Transverse colon (tissue), 4 donors: ENCODE measurements at regions not wholly inside any gene's neighbourhood (a gene's known extent, or its start where the extent isn't known, plus 50 kb on each side); places are given as distances from the start of the nearest gene placed in this dataset.
A peak's percentile ranks its signal among the peaks of the same experiment; 100 is the strongest.

Experiments
- DNase-seq: peaks from one replicate; pipeline ENCODE4 v3.0.0-alpha.2; 2019
- H3K27ac ChIP-seq, 4 donors: fragments of 200-600 bp; sonication (generic); 2 replicates each; pipeline ENCODE4 v1.5.1; 2016 to 2018; ENCODE audit warnings: inconsistent platforms in 4 of 4
- H3K27me3 ChIP-seq: fragments of 200-600 bp; sonication (generic); 2 replicates; pipeline ENCODE4 v1.5.1; 2017; ENCODE audit warnings: inconsistent platforms
- H3K36me3 ChIP-seq, 4 donors: fragments of 200-600 bp; sonication (generic); 2 replicates each; pipeline ENCODE4 v1.5.1; 2017 to 2019; ENCODE audit warnings: inconsistent platforms in 4 of 4
- H3K4me1 ChIP-seq, 4 donors: fragments of 200-600 bp; sonication (generic); 2 replicates each; pipeline ENCODE4 v1.5.1; 2017 to 2020; ENCODE audit warnings: inconsistent platforms in 4 of 4
- H3K4me3 ChIP-seq, 4 donors: fragments of 200-600 bp; sonication (generic); 1 replicate in 1 of 4; 2 replicates in 3 of 4; pipeline versions ENCODE4 v1.5.1 to v1.6.1; 2017 to 2019; ENCODE audit warnings: inconsistent platforms in 4 of 4
- H3K9me3 ChIP-seq, 2 donors: fragments of 200-600 bp; sonication (generic); 2 replicates each; pipeline ENCODE4 v1.5.1; 2017 to 2019; ENCODE audit warnings: inconsistent platforms in 2 of 2
- EP300 ChIP-seq: sonication (generic); formaldehyde crosslinking; IDR thresholded peaks from one replicate; pipeline ENCODE4 v1.6.1; 2017; ENCODE audit warnings: antibody characterized with exemption, low read depth
- POLR2A ChIP-seq: fragments of 450-650 bp; IDR thresholded peaks from one replicate; pipeline ENCODE4 v1.6.1; 2016; ENCODE audit warnings: antibody characterized with exemption, mild to moderate bottlenecking, moderate library complexity
- POLR2AphosphoS5 ChIP-seq, 3 donors: sonication (generic); formaldehyde crosslinking; IDR thresholded peaks; one replicate each; pipeline ENCODE4 v1.6.1; 2016; ENCODE audit warnings: antibody characterized with exemption in 3 of 3
- WGBS, 2 donors: methylation state at CpG; one replicate each; pipeline ENCODE4 v1.1.5; 2018; ENCODE audit warnings: low coverage in 1 of 2; 5-methylcytosine and 5-hydroxymethylcytosine counted together
- in situ Hi-C, 4 donors: fragments of 200-750 bp; cut with MboI; loops; one replicate each; pipeline versions ENCODE4 v1.15.0 to v1.15.1; 2017; ENCODE audit warnings: low sequenced_read_pairs in 3 of 4, low pct_ligation_motif_present in 1 of 4, low pct_unique_long_range_greater_than_20kb in 1 of 4
- intact Hi-C: fragments of 100-400 bp; cut with DNase I; formaldehyde crosslinking; loops from one replicate; pipeline ENCODE4 v1.15.1; 2023; ENCODE audit warnings: low total_unique reads
- TF ChIP-seq, protein P1 (sequence below), 5 experiments: fragments of 200-600 bp in 3 of 5; fragments of 450-650 bp in 2 of 5; sonication (generic) in 3 of 5; IDR thresholded peaks; 1 replicate in 2 of 5; 2 replicates in 3 of 5; pipeline ENCODE4 v1.5.1; 2016 to 2017; ENCODE audit warnings: antibody characterized with exemption in 5 of 5, inconsistent platforms in 3 of 5, mild to moderate bottlenecking in 2 of 5, moderate library complexity in 1 of 5

DNA sequence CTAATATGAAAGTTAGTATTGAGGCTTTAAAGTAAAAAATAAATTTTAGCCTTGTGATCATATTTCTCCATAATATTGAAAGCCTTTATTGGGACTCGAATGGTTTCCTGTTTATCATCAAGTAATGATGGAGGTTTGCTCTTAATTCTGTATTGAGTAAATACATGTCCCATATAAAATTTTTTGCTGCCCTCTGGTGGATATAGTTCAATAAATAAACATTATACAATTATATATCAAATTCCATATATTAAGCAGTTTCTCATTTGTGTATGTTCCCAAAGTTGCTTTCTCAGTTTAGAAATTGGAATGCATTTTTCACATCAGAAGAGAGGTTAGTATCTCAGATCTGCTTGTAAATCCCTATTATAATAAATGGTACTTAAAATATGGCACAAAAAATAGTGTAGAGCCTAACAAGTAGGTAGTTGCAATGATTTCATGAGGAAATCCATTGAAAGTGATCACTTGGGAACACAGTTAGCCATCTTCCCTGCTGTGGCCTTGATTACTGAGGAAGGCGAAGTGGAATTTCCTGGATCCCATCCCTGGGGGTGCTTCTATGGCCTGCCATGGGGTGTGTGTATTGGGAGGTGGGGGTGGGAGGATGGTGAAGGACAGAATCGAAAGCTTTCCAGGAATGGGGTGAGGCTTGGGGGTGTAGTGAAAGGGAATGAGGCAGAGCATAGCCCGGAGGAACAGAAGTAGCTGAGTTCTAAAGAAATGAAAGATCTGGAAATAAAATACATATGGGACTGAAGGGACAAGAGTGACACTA is 84.1 kb upstream of the C21orf91 start:
- in situ Hi-C loops, result loop anchor here in 3 of 4 donors (5.0 to 25.0 kb wide), 3 partner anchors 216 to 228 kb away; no protein-coding TSS in a partner anchor
- H3K4me3 ChIP-seq, result no peak overlapping the region
- H3K36me3 ChIP-seq, result no peaks in the 10 kb centered on the region
- H3K27me3 ChIP-seq, result no peaks in the 10 kb centered on the region
- no peak overlapping the region for H3K27ac ChIP-seq
- no peaks in the 10 kb centered on the region for H3K4me1 ChIP-seq
- TF ChIP-seq EP300 (no peak), POLR2A (no peak), POLR2AphosphoS5 (IDR thresholded peaks at IDR 0.05) (no peak)
- TF ChIP-seq, protein P1, sequence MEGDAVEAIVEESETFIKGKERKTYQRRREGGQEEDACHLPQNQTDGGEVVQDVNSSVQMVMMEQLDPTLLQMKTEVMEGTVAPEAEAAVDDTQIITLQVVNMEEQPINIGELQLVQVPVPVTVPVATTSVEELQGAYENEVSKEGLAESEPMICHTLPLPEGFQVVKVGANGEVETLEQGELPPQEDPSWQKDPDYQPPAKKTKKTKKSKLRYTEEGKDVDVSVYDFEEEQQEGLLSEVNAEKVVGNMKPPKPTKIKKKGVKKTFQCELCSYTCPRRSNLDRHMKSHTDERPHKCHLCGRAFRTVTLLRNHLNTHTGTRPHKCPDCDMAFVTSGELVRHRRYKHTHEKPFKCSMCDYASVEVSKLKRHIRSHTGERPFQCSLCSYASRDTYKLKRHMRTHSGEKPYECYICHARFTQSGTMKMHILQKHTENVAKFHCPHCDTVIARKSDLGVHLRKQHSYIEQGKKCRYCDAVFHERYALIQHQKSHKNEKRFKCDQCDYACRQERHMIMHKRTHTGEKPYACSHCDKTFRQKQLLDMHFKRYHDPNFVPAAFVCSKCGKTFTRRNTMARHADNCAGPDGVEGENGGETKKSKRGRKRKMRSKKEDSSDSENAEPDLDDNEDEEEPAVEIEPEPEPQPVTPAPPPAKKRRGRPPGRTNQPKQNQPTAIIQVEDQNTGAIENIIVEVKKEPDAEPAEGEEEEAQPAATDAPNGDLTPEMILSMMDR (IDR thresholded peaks at IDR 0.05), result peak in 3 of 5 experiments; percentile 25 to 33 (median 31)
- no peak for DNase-seq
- intact Hi-C loops, result no loop called here
- no peaks in the 10 kb centered on the region for H3K9me3 ChIP-seq
- 63 to 66% methylated on average over 4 of the region's 4 CpGs for WGBS, 2 donors

- no peaks in the 10 kb centered on the region for H3K36me3 ChIP-seq
- intact Hi-C loops, result no loop called here
- H3K27ac ChIP-seq, result no peak overlapping the region
- WGBS, 2 donors, result 71 to 79% methylated on average over 5 to 10 of the region's 10 CpGs
- in situ Hi-C loops, result loop anchor here in 3 of 4 donors (5.0 to 25.0 kb wide), 3 partner anchors 214 to 227 kb away; no protein-coding TSS in a partner anchor
- no peaks in the 10 kb centered on the region for H3K27me3 ChIP-seq
- no peaks in the 10 kb centered on the region for H3K9me3 ChIP-seq
- no peak for DNase-seq
- no peak overlapping the region for H3K4me3 ChIP-seq
- no peak for TF ChIP-seq POLR2AphosphoS5 (IDR thresholded peaks at IDR 0.05)
- TF ChIP-seq, protein P1 (IDR thresholded peaks at IDR 0.05), result no peak
- TF ChIP-seq POLR2A, result no peak
- no peak for TF ChIP-seq EP300
- H3K4me1 ChIP-seq, result no peaks in the 10 kb centered on the region
These were observed 82.4 kb upstream of the C21orf91 start for GRCh38 chr21:17901458-17902079.

DNA sequence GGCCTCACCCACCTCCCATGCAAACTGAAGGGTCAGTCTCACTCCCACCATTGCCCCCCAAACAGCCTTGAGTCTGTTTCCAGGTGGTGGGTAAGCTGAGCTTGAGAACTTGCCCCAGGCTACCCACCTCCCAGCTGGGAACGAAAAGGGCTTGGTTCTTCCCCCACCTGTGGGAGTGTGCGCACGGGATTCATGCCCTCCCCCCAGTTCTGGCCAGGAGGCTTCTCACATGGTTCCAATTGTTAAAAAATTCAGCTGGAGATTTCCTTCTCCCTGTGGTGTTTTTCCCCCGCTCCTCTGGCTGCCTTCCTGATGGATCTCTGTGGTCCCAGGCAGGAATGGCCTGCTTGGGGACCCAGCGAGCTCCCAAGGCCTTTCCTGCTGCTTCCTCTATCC is 81.8 kb upstream of the C21orf91 start:
- Histone ChIP-seq H3K36me3 (no peaks in the 10 kb centered on the region), H3K4me3 (no peak overlapping the region), H3K27me3 (no peaks in the 10 kb centered on the region), H3K4me1 (no peaks in the 10 kb centered on the region), H3K27ac (no peak overlapping the region), H3K9me3 (no peaks in the 10 kb centered on the region)
- DNase-seq, result no peak
- TF ChIP-seq, protein P1 (IDR thresholded peaks at IDR 0.05), result no peak
- TF ChIP-seq POLR2A (no peak), EP300 (no peak), POLR2AphosphoS5 (IDR thresholded peaks at IDR 0.05) (no peak)
- in situ Hi-C loops (loop anchor here in 3 of 4 donors (5.0 to 25.0 kb wide), 3 partner anchors 214 to 226 kb away; no protein-coding TSS in a partner anchor), intact Hi-C loops (no loop called here)
- WGBS, 2 donors, result 99 to 100% methylated on average over 1 to 5 of the region's 5 CpGs

DNA sequence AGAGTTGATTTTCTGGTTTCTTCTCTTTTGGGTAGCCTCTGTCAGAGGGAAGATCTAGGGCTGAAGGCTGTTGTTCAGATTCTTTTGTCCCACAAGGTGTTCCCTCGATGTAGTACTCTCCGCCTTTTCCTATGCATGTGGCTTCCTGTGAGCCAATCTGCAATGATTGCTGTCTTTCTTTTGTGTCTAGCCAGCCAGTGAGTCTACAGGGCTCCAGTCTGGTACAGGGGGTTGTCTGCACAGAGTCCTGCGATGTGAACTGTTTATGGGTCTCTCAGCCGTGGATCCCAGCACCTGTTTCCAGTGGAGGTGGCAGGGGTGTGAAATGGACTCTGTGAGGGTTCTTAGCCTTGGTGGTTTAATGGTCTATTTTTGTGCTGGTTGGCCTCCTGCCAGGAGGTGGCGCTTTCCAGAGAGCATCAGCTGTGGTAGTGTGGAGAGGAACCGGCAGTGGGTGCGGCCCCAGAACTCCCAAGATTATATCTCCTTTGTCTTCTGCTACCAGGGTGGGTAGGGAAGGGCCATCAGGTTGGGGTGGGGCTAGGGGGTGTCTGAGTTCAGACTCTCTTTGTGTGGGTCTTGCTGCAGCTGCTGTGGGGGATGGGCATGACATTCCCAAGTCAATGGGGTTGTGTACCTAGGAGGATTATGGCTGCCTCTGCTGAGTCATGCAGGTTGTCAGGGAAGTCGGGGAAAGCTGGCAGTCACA is 81.3 kb upstream of the C21orf91 start:
- no peaks in the 10 kb centered on the region for H3K4me1 ChIP-seq
- H3K9me3 ChIP-seq, result no peaks in the 10 kb centered on the region
- 74% methylated on average over 8 of the region's 8 CpGs; no CpG with 5 or more reads in 1 of the 2 donors for WGBS, 2 donors
- intact Hi-C loops (no loop called here), in situ Hi-C loops (loop anchor here in 3 of 4 donors (5.0 to 25.0 kb wide), 3 partner anchors 213 to 226 kb away; no protein-coding TSS in a partner anchor)
- H3K4me3 ChIP-seq, result no peak overlapping the region
- H3K36me3 ChIP-seq, result no peaks in the 10 kb centered on the region
- no peak for DNase-seq
- no peak overlapping the region for H3K27ac ChIP-seq
- no peaks in the 10 kb centered on the region for H3K27me3 ChIP-seq
- TF ChIP-seq, protein P1 (IDR thresholded peaks at IDR 0.05), result no peak
- TF ChIP-seq EP300, result no peak
- no peak for TF ChIP-seq POLR2A
- no peak for TF ChIP-seq POLR2AphosphoS5 (IDR thresholded peaks at IDR 0.05)
